Neural cell (in vitro differentiated cells): ENCODE measurements at regions not wholly inside any gene's neighbourhood (a gene's known extent, or its start where the extent isn't known, plus 50 kb on each side); places are given as distances from the start of the nearest gene placed in this dataset.

Experiments used
- H2AFZ ChIP-seq: fragments of 200-600, 300-800 bp; sonication (generic), shearing (Covaris generic); 2 replicates; pipeline ENCODE4 v1.6.0; 2014; ENCODE audit warnings: low read depth, mild to moderate bottlenecking, antibody characterized with exemption, low read length, moderate library complexity
- H3F3A ChIP-seq: fragments of 200-600 bp; shearing (Covaris generic); 2 replicates; pipeline ENCODE4 v1.6.1; 2016; ENCODE audit warnings: mild to moderate bottlenecking, moderate library complexity, mixed read lengths, antibody characterized with exemption, low read length; ENCODE audit not compliant: insufficient read depth, poor library complexity, severe bottlenecking
- H3K27ac ChIP-seq: fragments of 200-600, 300-800 bp; sonication (generic), shearing (Covaris generic); 2 replicates; pipeline ENCODE4 v1.5.1; 2014; ENCODE audit warnings: mild to moderate bottlenecking, low read length, moderate library complexity
- H3K27me3 ChIP-seq: fragments of 300-800, 200-600 bp; sonication (generic), shearing (Covaris generic); 2 replicates; pipeline ENCODE4 v1.6.0; 2014; ENCODE audit warnings: mild to moderate bottlenecking, low read depth, low read length, moderate library complexity; ENCODE audit not compliant: insufficient read depth
- H3K36me3 ChIP-seq: fragments of 300-800, 200-600 bp; sonication (generic), shearing (Covaris generic); 2 replicates; pipeline ENCODE4 v1.5.1; 2014; ENCODE audit warnings: mild to moderate bottlenecking, antibody characterized with exemption, low read length, moderate library complexity; ENCODE audit not compliant: insufficient read depth
- H3K4me2 ChIP-seq: fragments of 300-800, 200-600 bp; sonication (generic), shearing (Covaris generic); 2 replicates; pipeline ENCODE4 v1.6.0; 2014; ENCODE audit warnings: mild to moderate bottlenecking, low read length
- H3K4me3 ChIP-seq: fragments of 300-800, 200-600 bp; sonication (generic), shearing (Covaris generic); 2 replicates; pipeline ENCODE4 v1.5.1; 2014; ENCODE audit warnings: mild to moderate bottlenecking, low read length, moderate library complexity
- H3K79me2 ChIP-seq: fragments of 200-600 bp; shearing (Covaris generic); replicated peaks from 2 replicates; pipeline ENCODE4 v1.6.0; 2014; ENCODE audit warnings: mild to moderate bottlenecking, low read length, moderate library complexity; ENCODE audit not compliant: insufficient read depth
- H3K9ac ChIP-seq: fragments of 300-800, 200-600 bp; sonication (generic), shearing (Covaris generic); 2 replicates; pipeline ENCODE4 v1.6.1; 2016; ENCODE audit warnings: mild to moderate bottlenecking, low read length, mixed read lengths
- H3K9me2 ChIP-seq: fragments of 200-600 bp; shearing (Covaris generic); 2 replicates; pipeline ENCODE4 v1.6.1; 2016; ENCODE audit warnings: mild to moderate bottlenecking, low read length, mixed read lengths; ENCODE audit not compliant: insufficient read depth
- H3K9me3 ChIP-seq: fragments of 200-600, 300-800 bp; sonication (generic), shearing (Covaris generic); 2 replicates; pipeline ENCODE4 v1.6.1; 2016; ENCODE audit warnings: mild to moderate bottlenecking, mixed run types, low read length, moderate library complexity, mixed read lengths
- H4K20me1 ChIP-seq: fragments of 200-600 bp; shearing (Covaris generic); 2 replicates; pipeline ENCODE4 v1.6.1; 2016; ENCODE audit warnings: mild to moderate bottlenecking, mixed run types; ENCODE audit not compliant: insufficient read depth
- CTCF ChIP-seq: fragments of 450-650 bp; IDR thresholded peaks from 2 replicates; pipeline ENCODE4 v1.5.1; 2014; ENCODE audit warnings: antibody characterized with exemption, mild to moderate bottlenecking, moderate library complexity; ENCODE audit not compliant: poor library complexity, severe bottlenecking
- EP300 ChIP-seq: fragments of 450-650 bp; conservative IDR thresholded peaks from 2 replicates; pipeline ENCODE4 v1.6.1; 2014; ENCODE audit warnings: antibody characterized with exemption, mild to moderate bottlenecking, moderate library complexity; ENCODE audit not compliant: poor library complexity, severe bottlenecking
- EZH2 ChIP-seq: fragments of 200-600, 300-800 bp; shearing (Covaris generic), sonication (generic); IDR thresholded peaks from 2 replicates; pipeline ENCODE4 v1.6.1; 2014; ENCODE audit warnings: antibody characterized with exemption, low read length, borderline replicate concordance, mild to moderate bottlenecking; ENCODE audit not compliant: insufficient read depth, poor library complexity, severe bottlenecking
- MXI1 ChIP-seq: fragments of 450-650 bp; conservative IDR thresholded peaks from 2 replicates; pipeline ENCODE4 v1.6.1; 2014; ENCODE audit warnings: antibody characterized with exemption, mild to moderate bottlenecking; ENCODE audit not compliant: poor library complexity, severe bottlenecking
- POLR2AphosphoS5 ChIP-seq: IDR thresholded peaks from 2 replicates; pipeline ENCODE4 v1.6.1; 2012
- RAD21 ChIP-seq: fragments of 450-650 bp; conservative IDR thresholded peaks from 2 replicates; pipeline ENCODE4 v1.6.1; 2014; ENCODE audit warnings: antibody characterized with exemption, mild to moderate bottlenecking, moderate library complexity
- REST ChIP-seq: IDR thresholded peaks from 2 replicates; pipeline ENCODE4 v1.6.1; 2012; ENCODE audit warnings: borderline replicate concordance
- SMC3 ChIP-seq: fragments of 450-650 bp; conservative IDR thresholded peaks from 2 replicates; pipeline ENCODE4 v1.6.1; 2014; ENCODE audit warnings: antibody characterized with exemption, mild to moderate bottlenecking, moderate library complexity; ENCODE audit not compliant: poor library complexity
- TAF1 ChIP-seq: IDR thresholded peaks from 2 replicates; pipeline ENCODE4 v1.6.1; 2012; ENCODE audit warnings: low read depth

GRCh38 chr11:23111527-23111926 lies 251.3 kb upstream of the CCDC179 start:
- no peak overlapping the region for H2AFZ ChIP-seq
- no peaks in the 10 kb centered on the region for H3F3A ChIP-seq
- TF ChIP-seq RAD21, result no peak
- TF ChIP-seq TAF1, result no peak
- TF ChIP-seq REST, result no peak
- no peak for TF ChIP-seq POLR2AphosphoS5
- TF ChIP-seq EZH2, result no peak
- TF ChIP-seq CTCF, result no peak
- TF ChIP-seq EP300, result no peak
- TF ChIP-seq MXI1, result no peak
- TF ChIP-seq SMC3, result no peak

GRCh38 chr11:23112390-23112789 lies 252.1 kb upstream of the CCDC179 start:
- H3K4me2 ChIP-seq, result no peak overlapping the region
- H4K20me1 ChIP-seq, result no peaks in the 10 kb centered on the region
- no peaks in the 10 kb centered on the region for H3K36me3 ChIP-seq
- H3K79me2 ChIP-seq, result no peaks in the 10 kb centered on the region
- H3K9ac ChIP-seq, result no peak overlapping the region
- H3K9me2 ChIP-seq, result no peaks in the 10 kb centered on the region
- TF ChIP-seq EZH2 (no peak), MXI1 (no peak), POLR2AphosphoS5 (no peak)
- H3F3A ChIP-seq, result no peaks in the 10 kb centered on the region
- H3K9me3 ChIP-seq, result no peaks in the 10 kb centered on the region
- no peak overlapping the region for H3K27ac ChIP-seq
- no peak overlapping the region for H3K4me3 ChIP-seq
- no peaks in the 10 kb centered on the region for H3K27me3 ChIP-seq
- no peak overlapping the region for H2AFZ ChIP-seq

More at GRCh38 chr11:23111527-23111926, 251.3 kb upstream of the CCDC179 start:
- Histone ChIP-seq H3K27me3 (no peaks in the 10 kb centered on the region), H3K9me2 (no peaks in the 10 kb centered on the region), H3K9me3 (no peaks in the 10 kb centered on the region), H3K9ac (no peak overlapping the region), H3K4me3 (no peak overlapping the region), H3K79me2 (no peaks in the 10 kb centered on the region), H3K36me3 (no peaks in the 10 kb centered on the region), H3K4me2 (no peak overlapping the region), H4K20me1 (no peaks in the 10 kb centered on the region), H3K27ac (no peak overlapping the region)
